IPS-20b (cell line): ENCODE measurements at regions not wholly inside any gene's neighbourhood (a gene's known extent, or its start where the extent isn't known, plus 50 kb on each side); places are given as distances from the start of the nearest gene placed in this dataset.

Experiments
- H3K27ac ChIP-seq: one replicate; pipeline ENCODE4 v1.5.1; 2013; ENCODE audit warnings: low read length
- H3K27me3 ChIP-seq: 2 replicates; pipeline ENCODE4 v1.6.1; 2013; ENCODE audit warnings: mild to moderate bottlenecking, low read length, inconsistent platforms; ENCODE audit not compliant: insufficient read depth
- H3K36me3 ChIP-seq: 2 replicates; pipeline ENCODE4 v1.6.1; 2013; ENCODE audit warnings: low read depth, mild to moderate bottlenecking, inconsistent platforms, low read length, moderate library complexity; ENCODE audit not compliant: insufficient read depth
- H3K4me1 ChIP-seq: 2 replicates; pipeline ENCODE4 v1.6.1; 2013; ENCODE audit warnings: mild to moderate bottlenecking, control low read depth, inconsistent platforms, low read length, moderate library complexity; ENCODE audit not compliant: insufficient read depth
- H3K4me3 ChIP-seq: 2 replicates; pipeline ENCODE4 v1.5.1; 2013; ENCODE audit warnings: mild to moderate bottlenecking, low read length, inconsistent platforms
- H3K9ac ChIP-seq: 2 replicates; pipeline ENCODE4 v1.6.1; 2013; ENCODE audit warnings: low read depth, mild to moderate bottlenecking, inconsistent platforms, low read length, moderate library complexity
- H3K9me3 ChIP-seq: 2 replicates; pipeline ENCODE4 v1.6.1; 2013; ENCODE audit warnings: mild to moderate bottlenecking, low read depth, low read length, inconsistent platforms; ENCODE audit not compliant: insufficient read depth

- peak overlapping the region; percentile 74; the same call in 1 of the 2 replicates for H3K4me3 ChIP-seq
- H3K9ac ChIP-seq = no peak overlapping the region
- no peak overlapping the region for H3K27ac ChIP-seq
These were observed 61.1 kb downstream of the SPATA31C2 start for GRCh38 chr9:88077071-88077617.

DNA sequence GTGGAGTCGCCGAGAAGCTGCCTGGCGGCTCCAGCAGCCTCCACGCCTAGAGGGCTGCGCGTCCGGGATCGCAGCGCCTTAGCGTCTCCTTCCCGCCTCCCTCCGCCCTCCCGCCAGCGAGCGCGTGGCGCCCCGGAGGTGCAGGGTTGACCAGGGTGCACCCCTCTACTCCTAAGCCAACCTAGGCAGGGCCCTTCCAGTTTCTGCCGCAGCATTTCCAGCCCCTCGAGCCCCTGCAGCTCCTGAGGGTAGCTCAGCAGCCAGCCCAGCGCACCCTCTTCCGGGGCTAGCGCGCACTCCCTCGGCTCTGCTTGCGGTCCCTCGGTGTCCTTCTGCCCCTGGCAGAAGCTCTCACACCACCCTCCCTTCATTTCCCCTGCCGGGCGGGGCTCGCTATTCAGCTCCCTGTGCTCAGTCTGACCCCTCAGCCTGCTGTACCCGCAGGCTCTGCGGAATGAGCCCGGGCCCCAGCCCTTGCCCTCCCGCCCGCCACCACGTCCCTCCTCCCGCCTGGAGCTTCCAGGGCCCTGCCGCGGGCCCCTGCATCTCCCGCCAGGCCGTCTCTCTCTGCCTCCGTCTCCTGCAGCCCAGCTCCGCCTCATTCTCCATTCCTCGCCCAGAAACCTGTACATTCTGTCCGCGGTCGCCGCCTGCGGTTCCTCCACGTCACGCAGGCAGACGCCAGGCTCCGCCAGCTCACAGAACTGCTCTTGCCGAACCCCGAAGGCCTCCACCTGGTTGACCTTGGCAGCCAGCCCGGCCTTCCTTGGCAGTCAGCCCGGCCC, 61.8 kb downstream of the SPATA31C2 start:
- H3K27ac ChIP-seq = no peak overlapping the region
- H3K4me3 ChIP-seq = peak overlapping the region; percentile 74
- no peaks in the 10 kb centered on the region for H3K36me3 ChIP-seq
- H3K4me1 ChIP-seq = peaks cover 4% of the 10 kb centered on the region; the same call in 1 of the 2 replicates
- H3K9ac ChIP-seq = peak overlapping the region; percentile 80
- peaks cover 43% of the 10 kb centered on the region for H3K27me3 ChIP-seq
- no peaks in the 10 kb centered on the region for H3K9me3 ChIP-seq

More at GRCh38 chr9:88077071-88077617, 61.1 kb downstream of the SPATA31C2 start:
- Histone ChIP-seq H3K36me3 (no peaks in the 10 kb centered on the region), H3K9me3 (no peaks in the 10 kb centered on the region), H3K4me1 (peaks cover 4% of the 10 kb centered on the region; the same call in 1 of the 2 replicates), H3K27me3 (peaks cover 43% of the 10 kb centered on the region)

- no peaks in the 10 kb centered on the region for H3K9me3 ChIP-seq
- H3K36me3 ChIP-seq = no peaks in the 10 kb centered on the region
- peaks cover 6% of the 10 kb centered on the region; the same call in 1 of the 2 replicates for H3K4me1 ChIP-seq
- peak overlapping the region; percentile 74 for H3K4me3 ChIP-seq
- peaks cover 43% of the 10 kb centered on the region for H3K27me3 ChIP-seq
- no peak overlapping the region for H3K27ac ChIP-seq
- H3K9ac ChIP-seq = peak overlapping the region; percentile 80
These were observed 62.3 kb downstream of the SPATA31C2 start for GRCh38 chr9:88075966-88076285.

GRCh38 chr9:88075506-88075905, 62.8 kb downstream of the SPATA31C2 start:
- no peaks in the 10 kb centered on the region for H3K36me3 ChIP-seq
- no peaks in the 10 kb centered on the region for H3K9me3 ChIP-seq
- H3K9ac ChIP-seq = peak overlapping the region; percentile 80; the same call in 1 of the 2 replicates
- peaks cover 43% of the 10 kb centered on the region for H3K27me3 ChIP-seq
- peak overlapping the region; percentile 74 for H3K4me3 ChIP-seq
- H3K4me1 ChIP-seq = peaks cover 10% of the 10 kb centered on the region; the same call in 1 of the 2 replicates
- H3K27ac ChIP-seq = no peak overlapping the region

DNA sequence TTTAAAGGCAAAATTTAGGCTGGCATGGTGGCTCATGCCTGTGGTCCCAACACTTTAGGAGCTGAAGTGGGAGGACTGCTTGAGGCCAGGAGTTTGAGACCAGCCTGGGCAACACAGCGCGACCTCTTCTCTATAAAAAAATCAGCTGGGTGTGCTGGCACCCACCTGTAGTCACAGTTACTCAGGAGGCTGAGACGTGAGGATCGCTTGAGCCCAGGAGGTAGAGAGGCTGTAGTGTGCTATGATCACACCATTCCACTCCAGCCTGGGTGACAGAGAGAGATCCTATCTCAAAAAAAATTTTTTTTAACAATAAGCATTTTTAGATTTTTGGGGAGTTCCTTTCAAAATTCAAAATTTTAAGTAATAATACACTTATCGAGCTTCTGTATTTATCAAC, 63.3 kb downstream of the SPATA31C2 start:
- Histone ChIP-seq H3K9ac (no peak overlapping the region), H3K4me3 (no peak overlapping the region), H3K4me1 (peaks cover 15% of the 10 kb centered on the region; the same call in 1 of the 2 replicates), H3K27me3 (peaks cover 43% of the 10 kb centered on the region), H3K36me3 (no peaks in the 10 kb centered on the region), H3K9me3 (no peaks in the 10 kb centered on the region), H3K27ac (no peak overlapping the region)

DNA sequence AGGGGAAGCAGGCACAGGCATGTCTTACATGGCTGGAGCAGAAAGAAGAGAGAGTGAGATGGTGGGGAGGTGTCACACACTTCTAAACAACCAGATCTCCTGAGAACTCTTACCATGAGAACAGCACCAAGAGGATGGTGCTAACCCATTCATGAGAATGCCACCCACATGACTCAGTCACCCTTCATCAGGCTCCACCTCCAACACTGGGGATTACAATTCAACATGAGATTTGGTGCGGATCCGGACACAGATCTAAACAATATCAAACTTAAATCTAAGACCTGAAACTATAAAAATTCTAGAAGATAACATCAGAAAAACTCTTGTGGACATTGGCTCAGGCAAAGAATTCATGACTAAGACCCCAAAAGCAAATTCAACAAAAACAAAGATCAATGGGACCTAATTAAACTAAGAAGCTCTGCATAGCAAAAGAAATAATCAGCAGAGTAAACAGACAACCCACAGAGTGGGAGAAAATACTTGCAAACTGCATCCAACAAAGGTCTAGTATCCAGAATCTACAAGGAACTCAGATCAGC, 65.4 kb downstream of the SPATA31C2 start:
- Histone ChIP-seq H3K4me1 (peaks cover 17% of the 10 kb centered on the region; the same call in 1 of the 2 replicates), H3K27me3 (peaks cover 32% of the 10 kb centered on the region), H3K9ac (no peak overlapping the region), H3K27ac (no peak overlapping the region), H3K4me3 (no peak overlapping the region), H3K9me3 (no peaks in the 10 kb centered on the region), H3K36me3 (no peaks in the 10 kb centered on the region)

- H3K27me3 ChIP-seq = peaks cover 20% of the 10 kb centered on the region
- peaks cover 17% of the 10 kb centered on the region; the same call in 1 of the 2 replicates for H3K4me1 ChIP-seq
- no peak overlapping the region for H3K9ac ChIP-seq
- H3K4me3 ChIP-seq = no peak overlapping the region
- no peak overlapping the region for H3K27ac ChIP-seq
- H3K36me3 ChIP-seq = no peaks in the 10 kb centered on the region
- no peaks in the 10 kb centered on the region for H3K9me3 ChIP-seq
These were observed 66.9 kb downstream of the SPATA31C2 start for GRCh38 chr9:88071331-88071730.

DNA sequence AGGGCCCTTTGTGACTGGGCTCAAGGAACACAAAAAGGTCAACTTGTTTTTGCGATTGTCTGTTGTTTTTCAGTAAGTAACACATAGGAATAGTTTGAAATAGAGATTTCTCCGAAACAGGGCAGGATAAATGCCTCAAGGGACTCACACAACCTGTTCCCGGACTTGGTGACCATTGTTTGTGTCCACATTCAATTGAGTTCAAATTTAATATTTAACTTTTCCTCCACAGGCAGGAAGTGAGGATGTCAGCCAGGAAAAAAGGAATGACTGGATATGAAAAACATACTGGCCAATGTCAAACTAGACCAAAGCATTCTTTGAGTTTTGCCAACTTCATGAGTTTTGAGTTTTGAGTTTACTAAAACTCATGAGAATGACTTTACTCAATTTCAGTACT, 72.7 kb downstream of the SPATA31C2 start:
- H3K4me3 ChIP-seq = no peak overlapping the region
- no peaks in the 10 kb centered on the region for H3K27me3 ChIP-seq
- H3K9ac ChIP-seq = no peak overlapping the region
- no peak overlapping the region for H3K27ac ChIP-seq
- H3K36me3 ChIP-seq = no peaks in the 10 kb centered on the region
- peaks cover 7% of the 10 kb centered on the region; the same call in 1 of the 2 replicates for H3K4me1 ChIP-seq
- H3K9me3 ChIP-seq = no peaks in the 10 kb centered on the region

- no peaks in the 10 kb centered on the region; the same call in 1 of the 2 replicates for H3K4me1 ChIP-seq
- H3K27ac ChIP-seq = no peak overlapping the region
- no peaks in the 10 kb centered on the region for H3K9me3 ChIP-seq
- H3K4me3 ChIP-seq = no peak overlapping the region
- H3K9ac ChIP-seq = no peak overlapping the region
- no peaks in the 10 kb centered on the region for H3K27me3 ChIP-seq
- H3K36me3 ChIP-seq = no peaks in the 10 kb centered on the region
These were observed 73.7 kb downstream of the SPATA31C2 start for GRCh38 chr9:88064554-88064953.

DNA sequence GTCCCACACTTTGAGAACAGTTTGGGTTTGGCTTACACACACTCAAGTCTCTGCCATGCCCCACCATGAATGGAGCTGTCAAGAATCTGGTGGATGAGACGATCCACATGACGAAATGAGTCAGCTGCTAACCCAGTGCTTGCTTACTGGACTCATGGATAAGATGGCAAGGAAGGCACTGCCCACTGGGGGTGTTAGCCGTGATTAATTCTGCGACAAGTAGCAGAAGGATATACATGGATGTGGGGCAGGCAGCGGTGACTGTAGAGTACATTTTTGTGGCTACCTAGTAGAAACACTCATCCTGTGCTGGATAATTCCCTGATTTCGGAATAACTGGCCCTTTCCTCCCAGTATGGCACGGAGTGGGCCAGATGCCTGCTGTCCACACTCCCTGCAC, 77.5 kb downstream of the SPATA31C2 start:
- Histone ChIP-seq H3K27ac (no peak overlapping the region), H3K4me1 (no peaks in the 10 kb centered on the region), H3K36me3 (no peaks in the 10 kb centered on the region), H3K4me3 (no peak overlapping the region), H3K9ac (no peak overlapping the region), H3K27me3 (no peaks in the 10 kb centered on the region), H3K9me3 (no peaks in the 10 kb centered on the region)

GRCh38 chr9:88059469-88059868, 78.8 kb downstream of the SPATA31C2 start:
- Histone ChIP-seq H3K27me3 (no peaks in the 10 kb centered on the region), H3K27ac (no peak overlapping the region), H3K9ac (no peak overlapping the region), H3K4me3 (no peak overlapping the region), H3K36me3 (no peaks in the 10 kb centered on the region), H3K9me3 (no peaks in the 10 kb centered on the region), H3K4me1 (no peaks in the 10 kb centered on the region)

GRCh38 chr9:88056876-88057275, 81.4 kb downstream of the SPATA31C2 start:
- Histone ChIP-seq H3K4me3 (no peak overlapping the region), H3K9ac (no peak overlapping the region), H3K4me1 (no peaks in the 10 kb centered on the region), H3K36me3 (no peaks in the 10 kb centered on the region), H3K27ac (no peak overlapping the region), H3K27me3 (no peaks in the 10 kb centered on the region), H3K9me3 (no peaks in the 10 kb centered on the region)
